OCI-LY3 (cell line): ENCODE measurements at regions not wholly inside any gene's neighbourhood (a gene's known extent, or its start where the extent isn't known, plus 50 kb on each side); places are given as distances from the start of the nearest gene placed in this dataset.
"Not testable (repeated sequence)": the region's sequence is repeated elsewhere in the genome, so short reads cannot be mapped to it uniquely, and the experiment has no call there.

ENCODE experiments used
- H2AFZ ChIP-seq: fragments of 200-600, 300-600 bp; shearing (Covaris generic); 2 replicates; pipeline ENCODE4 v1.6.0; 2014; ENCODE audit warnings: antibody characterized with exemption, low read depth, low read length
- H3K27ac ChIP-seq: fragments of 200-600, 300-600 bp; sonication (generic); 2 replicates; pipeline ENCODE4 v1.5.1; 2014; ENCODE audit warnings: mild to moderate bottlenecking, low read length, moderate library complexity, mixed read lengths
- H3K27me3 ChIP-seq: fragments of 200-600, 300-600 bp; sonication (generic); 2 replicates; pipeline ENCODE4 v1.6.1; 2014; ENCODE audit warnings: low read depth, low read length, mixed read lengths
- H3K36me3 ChIP-seq: fragments of 200-600, 300-600 bp; sonication (generic); replicated peaks from 2 replicates; pipeline ENCODE3; 2014; ENCODE audit warnings: low read depth, low read length, mixed read lengths
- H3K4me1 ChIP-seq: fragments of 300-600, 200-600 bp; sonication (generic); 2 replicates; pipeline ENCODE4 v1.6.1; 2014; ENCODE audit warnings: low read length, mixed read lengths
- H3K4me2 ChIP-seq: fragments of 200-600, 300-600 bp; sonication (generic); 2 replicates; pipeline ENCODE4 v1.6.1; 2014; ENCODE audit warnings: low read length, mixed read lengths
- H3K4me3 ChIP-seq: fragments of 300-600, 200-600 bp; sonication (generic); 2 replicates; pipeline ENCODE4 v1.5.1; 2014; ENCODE audit warnings: antibody characterized with exemption, mild to moderate bottlenecking, low read length, moderate library complexity
- H3K79me2 ChIP-seq: fragments of 300-600, 200-600 bp; shearing (Covaris generic); 2 replicates; pipeline ENCODE4 v1.6.1; 2014; ENCODE audit warnings: mild to moderate bottlenecking, low read length, mixed read lengths
- H3K9ac ChIP-seq: fragments of 300-600, 200-600 bp; shearing (Covaris generic); 2 replicates; pipeline ENCODE4 v1.6.0; 2014; ENCODE audit warnings: mild to moderate bottlenecking, low read length, moderate library complexity
- H3K9me3 ChIP-seq: fragments of 200-600, 300-600 bp; shearing (Covaris generic); 2 replicates; pipeline ENCODE4 v1.6.1; 2014; ENCODE audit warnings: low read length, mixed read lengths; ENCODE audit not compliant: insufficient read depth
- H4K20me1 ChIP-seq: fragments of 200-600, 300-600 bp; sonication (generic); 2 replicates; pipeline ENCODE4 v1.6.1; 2016; ENCODE audit warnings: low read length, mixed read lengths; ENCODE audit not compliant: insufficient read depth
- EZH2phosphoT487 ChIP-seq: fragments of 200-600 bp; shearing (Covaris generic); IDR thresholded peaks from 2 replicates; pipeline ENCODE4 v1.6.1; 2018; ENCODE audit warnings: antibody characterized with exemption, mixed run types, low read depth
- TF ChIP-seq, protein P1 (sequence below): fragments of 200-600, 300-600 bp; sonication (generic); IDR thresholded peaks from 2 replicates; pipeline ENCODE4 v1.5.1; 2014; ENCODE audit warnings: antibody characterized with exemption, low read length, low read depth

DNA sequence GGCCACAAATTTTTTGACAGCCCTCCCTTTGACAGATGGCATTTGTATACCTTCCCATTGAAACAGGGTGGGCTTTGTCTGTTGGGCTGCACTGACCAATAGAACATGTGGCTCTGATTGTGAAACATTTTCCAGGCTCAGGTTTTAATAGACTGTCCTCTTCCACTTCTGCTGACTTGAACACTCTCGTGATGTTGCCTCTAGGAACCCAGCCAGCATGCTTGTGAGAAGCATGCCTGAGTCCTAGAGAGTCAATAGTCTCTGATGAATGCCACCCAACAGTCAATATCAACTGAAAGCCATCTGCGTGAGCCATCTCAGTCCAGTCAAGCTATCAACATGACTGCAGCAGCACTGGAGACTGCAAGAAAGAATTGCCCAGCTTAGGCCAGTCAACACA, 290.0 kb downstream of the SLC7A11 start:
- no peaks in the 10 kb centered on the region for H3K4me1 ChIP-seq
- no peak overlapping the region for H3K27ac ChIP-seq
- no peak overlapping the region for H3K9ac ChIP-seq
- H3K36me3 ChIP-seq, result no peaks in the 10 kb centered on the region
- H3K79me2 ChIP-seq, result no peaks in the 10 kb centered on the region
- H3K4me2 ChIP-seq, result no peak overlapping the region
- no peaks in the 10 kb centered on the region for H4K20me1 ChIP-seq
- no peaks in the 10 kb centered on the region for H3K27me3 ChIP-seq
- H3K4me3 ChIP-seq, result no peak overlapping the region
- no peaks in the 10 kb centered on the region for H3K9me3 ChIP-seq
- no peak for TF ChIP-seq EZH2phosphoT487
- TF ChIP-seq, protein P1, sequence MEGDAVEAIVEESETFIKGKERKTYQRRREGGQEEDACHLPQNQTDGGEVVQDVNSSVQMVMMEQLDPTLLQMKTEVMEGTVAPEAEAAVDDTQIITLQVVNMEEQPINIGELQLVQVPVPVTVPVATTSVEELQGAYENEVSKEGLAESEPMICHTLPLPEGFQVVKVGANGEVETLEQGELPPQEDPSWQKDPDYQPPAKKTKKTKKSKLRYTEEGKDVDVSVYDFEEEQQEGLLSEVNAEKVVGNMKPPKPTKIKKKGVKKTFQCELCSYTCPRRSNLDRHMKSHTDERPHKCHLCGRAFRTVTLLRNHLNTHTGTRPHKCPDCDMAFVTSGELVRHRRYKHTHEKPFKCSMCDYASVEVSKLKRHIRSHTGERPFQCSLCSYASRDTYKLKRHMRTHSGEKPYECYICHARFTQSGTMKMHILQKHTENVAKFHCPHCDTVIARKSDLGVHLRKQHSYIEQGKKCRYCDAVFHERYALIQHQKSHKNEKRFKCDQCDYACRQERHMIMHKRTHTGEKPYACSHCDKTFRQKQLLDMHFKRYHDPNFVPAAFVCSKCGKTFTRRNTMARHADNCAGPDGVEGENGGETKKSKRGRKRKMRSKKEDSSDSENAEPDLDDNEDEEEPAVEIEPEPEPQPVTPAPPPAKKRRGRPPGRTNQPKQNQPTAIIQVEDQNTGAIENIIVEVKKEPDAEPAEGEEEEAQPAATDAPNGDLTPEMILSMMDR, result no peak
- H2AFZ ChIP-seq, result no peak overlapping the region

DNA sequence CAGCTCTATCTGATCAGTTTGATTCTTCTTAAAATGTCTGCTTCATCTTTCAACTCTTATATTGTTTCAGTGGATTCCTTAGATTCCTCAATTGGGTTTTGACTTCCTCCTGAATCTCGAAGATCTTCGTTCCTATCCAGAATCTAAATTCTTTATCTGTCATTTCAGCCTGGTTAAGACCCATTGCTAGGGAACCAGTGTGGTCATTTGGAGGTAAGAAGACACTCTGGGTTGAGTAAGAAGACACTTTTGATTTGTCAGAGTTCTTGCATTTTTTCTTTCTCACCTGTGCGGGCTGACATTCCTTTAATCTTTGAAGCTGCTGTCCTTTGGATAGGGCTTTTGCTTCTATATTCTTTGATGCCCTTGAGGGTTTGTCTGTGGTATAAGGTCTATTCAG, 291.9 kb downstream of the SLC7A11 start:
- TF ChIP-seq, protein P1, result no peak
- no peak for TF ChIP-seq EZH2phosphoT487
- Histone ChIP-seq H3K79me2 (no peaks in the 10 kb centered on the region), H3K9ac (no peak overlapping the region), H2AFZ (no peak overlapping the region), H3K4me3 (no peak overlapping the region), H3K4me1 (no peaks in the 10 kb centered on the region), H3K27me3 (no peaks in the 10 kb centered on the region), H3K36me3 (no peaks in the 10 kb centered on the region), H3K27ac (no peak overlapping the region), H3K9me3 (no peaks in the 10 kb centered on the region), H4K20me1 (no peaks in the 10 kb centered on the region), H3K4me2 (no peak overlapping the region)

DNA sequence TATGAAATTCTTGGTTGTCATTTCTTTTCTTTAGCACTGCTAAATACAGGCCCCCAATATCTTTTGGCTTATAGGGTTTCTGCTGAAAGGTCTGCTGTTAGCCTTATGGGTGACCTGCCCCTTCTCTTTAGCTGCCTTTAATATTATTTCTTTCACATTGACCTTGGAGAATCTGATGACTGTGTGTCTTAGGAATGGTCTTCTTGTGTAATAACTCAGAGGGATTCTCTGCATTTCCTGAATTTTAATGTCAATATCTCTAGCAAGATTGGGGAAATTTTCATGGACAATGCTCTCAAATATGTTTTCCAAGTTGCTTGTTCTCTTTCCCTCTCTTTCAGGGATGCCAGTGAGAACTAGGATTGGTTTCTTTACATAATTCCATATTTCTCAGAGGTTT, 292.4 kb downstream of the SLC7A11 start:
- Histone ChIP-seq H3K4me1 (no peaks in the 10 kb centered on the region), H2AFZ (no peak overlapping the region), H3K9me3 (no peaks in the 10 kb centered on the region), H3K36me3 (no peaks in the 10 kb centered on the region), H3K4me2 (no peak overlapping the region), H4K20me1 (no peaks in the 10 kb centered on the region), H3K79me2 (no peaks in the 10 kb centered on the region), H3K27me3 (no peaks in the 10 kb centered on the region), H3K9ac (no peak overlapping the region), H3K4me3 (no peak overlapping the region), H3K27ac (no peak overlapping the region)
- no peak for TF ChIP-seq EZH2phosphoT487
- TF ChIP-seq, protein P1, result no peak

DNA sequence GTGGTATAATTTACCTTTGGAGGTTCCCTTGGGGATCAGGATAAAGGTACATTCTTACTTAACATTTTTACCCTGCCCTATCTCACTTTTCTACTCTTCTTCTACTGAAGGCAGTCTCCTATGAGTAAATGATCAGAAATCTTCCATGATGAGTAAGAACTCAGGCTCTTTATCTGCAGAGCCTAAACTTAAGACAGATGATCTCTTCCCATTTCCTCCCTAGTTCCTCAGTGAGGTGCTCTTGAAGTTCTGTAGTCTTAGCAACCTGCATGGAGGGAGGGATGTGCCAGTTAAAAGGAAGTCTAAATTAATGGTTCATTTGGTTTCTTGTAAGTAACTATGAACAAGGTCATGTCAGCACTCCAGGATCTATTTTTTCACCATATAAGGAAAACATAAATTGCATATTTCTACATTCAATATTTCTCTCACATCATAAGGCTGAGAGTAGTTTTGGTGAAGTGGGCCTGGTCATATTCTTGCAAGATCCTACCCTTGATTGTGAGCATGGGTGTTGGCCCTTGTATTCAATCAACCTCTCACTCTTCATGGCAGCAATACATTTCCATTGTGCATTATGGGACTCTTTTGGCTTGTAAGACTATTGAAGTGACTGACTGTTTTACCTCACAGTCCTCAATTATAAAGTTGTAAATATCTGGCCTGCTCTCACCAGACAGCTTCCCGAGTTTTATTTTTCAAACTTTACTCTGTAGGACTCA, 295.5 kb downstream of the SLC7A11 start:
- Histone ChIP-seq H3K27ac (no peak overlapping the region), H3K9ac (no peak overlapping the region), H3K27me3 (no peaks in the 10 kb centered on the region), H3K36me3 (no peaks in the 10 kb centered on the region), H3K4me3 (no peak overlapping the region), H3K4me1 (no peaks in the 10 kb centered on the region), H4K20me1 (no peaks in the 10 kb centered on the region), H3K79me2 (no peaks in the 10 kb centered on the region), H2AFZ (peak overlapping the region; percentile 0; the same call in 1 of the 2 replicates), H3K4me2 (no peak overlapping the region), H3K9me3 (no peaks in the 10 kb centered on the region)
- TF ChIP-seq, protein P1, result no peak
- TF ChIP-seq EZH2phosphoT487, result no peak

DNA sequence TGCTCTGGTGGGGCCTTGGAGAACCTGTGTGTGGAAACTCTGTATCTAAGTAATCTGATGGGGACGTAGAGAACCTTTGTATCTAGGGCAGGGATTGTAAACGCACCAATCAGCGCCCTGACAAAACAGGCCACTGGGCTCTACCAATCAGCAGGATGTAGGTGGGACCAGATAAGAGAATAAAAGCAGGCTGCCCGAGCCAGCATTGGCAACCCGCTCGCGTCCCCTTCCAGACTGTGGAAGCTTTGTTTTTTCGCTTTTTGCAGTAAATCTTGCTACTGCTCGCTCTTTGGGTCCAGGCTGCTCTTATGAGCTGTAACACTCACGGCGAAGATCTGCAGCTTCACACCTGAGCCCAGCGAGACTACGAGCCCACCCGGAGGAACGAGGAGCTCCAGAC, 299.3 kb downstream of the SLC7A11 start:
- not testable (repeated sequence) for H2AFZ ChIP-seq, H3K9me3 ChIP-seq, H3K4me2 ChIP-seq, H3K27me3 ChIP-seq, H4K20me1 ChIP-seq, H3K27ac ChIP-seq, H3K4me3 ChIP-seq, H3K9ac ChIP-seq, H3K79me2 ChIP-seq, H3K36me3 ChIP-seq, H3K4me1 ChIP-seq

DNA sequence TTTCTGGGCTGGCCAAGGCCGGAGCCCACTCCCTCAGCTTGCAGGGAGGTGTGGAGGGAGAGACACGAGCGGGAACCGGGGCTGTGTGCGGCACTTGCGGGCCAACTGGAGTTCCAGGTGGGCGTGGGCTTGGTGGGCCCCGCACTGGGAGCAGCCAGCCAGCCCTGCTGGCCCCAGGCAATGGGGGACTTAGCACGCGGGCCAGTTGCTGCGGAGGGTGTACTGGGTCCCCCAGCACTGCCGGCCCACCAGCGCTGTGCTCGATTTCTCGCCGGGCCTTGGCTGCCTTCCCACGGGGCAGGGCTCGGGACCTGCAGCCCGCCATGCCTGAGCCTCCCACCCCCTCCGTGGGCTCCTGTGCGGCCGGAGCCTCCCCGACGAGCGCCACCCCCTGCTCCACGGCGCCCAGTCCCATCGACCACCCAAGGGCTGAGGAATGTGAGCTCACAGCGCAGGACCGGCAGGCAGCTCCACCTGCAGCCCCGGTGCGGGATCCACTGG, 300.1 kb downstream of the SLC7A11 start:
- H3K4me2 ChIP-seq, H3K36me3 ChIP-seq, H2AFZ ChIP-seq, H4K20me1 ChIP-seq, H3K27ac ChIP-seq, H3K9me3 ChIP-seq, H3K27me3 ChIP-seq, H3K4me1 ChIP-seq, H3K4me3 ChIP-seq, H3K9ac ChIP-seq, H3K79me2 ChIP-seq: not testable (repeated sequence)
